22Rv1 (cell line): ENCODE measurements at regions not wholly inside any gene's neighbourhood (a gene's known extent, or its start where the extent isn't known, plus 50 kb on each side); places are given as distances from the start of the nearest gene placed in this dataset.
"Not testable (repeated sequence)": the region's sequence is repeated elsewhere in the genome, so short reads cannot be mapped to it uniquely, and the experiment has no call there.

Experiments
- ZFX ChIP-seq: fragments of 450-650 bp; IDR thresholded peaks from 2 replicates; pipeline ENCODE4 v1.6.1; 2017; ENCODE audit warnings: antibody characterized with exemption, borderline replicate concordance
- TF ChIP-seq, protein P1 (sequence below): fragments of 450-650 bp; IDR thresholded peaks from 2 replicates; pipeline ENCODE4 v1.5.1; 2017; ENCODE audit warnings: mild to moderate bottlenecking

- TF ChIP-seq, protein P1, sequence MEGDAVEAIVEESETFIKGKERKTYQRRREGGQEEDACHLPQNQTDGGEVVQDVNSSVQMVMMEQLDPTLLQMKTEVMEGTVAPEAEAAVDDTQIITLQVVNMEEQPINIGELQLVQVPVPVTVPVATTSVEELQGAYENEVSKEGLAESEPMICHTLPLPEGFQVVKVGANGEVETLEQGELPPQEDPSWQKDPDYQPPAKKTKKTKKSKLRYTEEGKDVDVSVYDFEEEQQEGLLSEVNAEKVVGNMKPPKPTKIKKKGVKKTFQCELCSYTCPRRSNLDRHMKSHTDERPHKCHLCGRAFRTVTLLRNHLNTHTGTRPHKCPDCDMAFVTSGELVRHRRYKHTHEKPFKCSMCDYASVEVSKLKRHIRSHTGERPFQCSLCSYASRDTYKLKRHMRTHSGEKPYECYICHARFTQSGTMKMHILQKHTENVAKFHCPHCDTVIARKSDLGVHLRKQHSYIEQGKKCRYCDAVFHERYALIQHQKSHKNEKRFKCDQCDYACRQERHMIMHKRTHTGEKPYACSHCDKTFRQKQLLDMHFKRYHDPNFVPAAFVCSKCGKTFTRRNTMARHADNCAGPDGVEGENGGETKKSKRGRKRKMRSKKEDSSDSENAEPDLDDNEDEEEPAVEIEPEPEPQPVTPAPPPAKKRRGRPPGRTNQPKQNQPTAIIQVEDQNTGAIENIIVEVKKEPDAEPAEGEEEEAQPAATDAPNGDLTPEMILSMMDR = not testable (repeated sequence)
- not testable (repeated sequence) for TF ChIP-seq ZFX
Observed at GRCh38 chr1:807699-808390, 115.9 kb upstream of the SAMD11 start.
